Caco-2 (cell line): ENCODE measurements at regions not wholly inside any gene's neighbourhood (a gene's known extent, or its start where the extent isn't known, plus 50 kb on each side); places are given as distances from the start of the nearest gene placed in this dataset.

ENCODE experiments used
- BruUV-seq: library from RNA; stranded (reverse); fragments of 400-500 nt; replicated peaks from 2 replicates; lab custom pipeline; 2021; lab: Mats Ljungman, UMichigan
- CTCF ChIA-PET: fragments of 300-600 bp; sonication (Branson Sonifier 250); formaldehyde crosslinking; loops from one replicate; lab custom pipeline; 2022; ENCODE audit warnings: antibody characterized with exemption; lab: Charles Lee
- POLR2A ChIA-PET: fragments of 300-600 bp; sonication (Branson Sonifier 250); formaldehyde crosslinking; loops from one replicate; lab custom pipeline; 2022; ENCODE audit warnings: antibody characterized with exemption; lab: Charles Lee
- DNase-seq, 2 experiments: peaks; one replicate each; pipeline versions ENCODE4 v3.0.0 to v3.0.0-alpha.2; 2020 to 2022
- H3K27me3 ChIP-seq: replicated peaks from 2 replicates; pipeline ENCODE4 v1.6.0; 2011; ENCODE audit warnings: low read length; ENCODE audit not compliant: control insufficient read depth, insufficient read depth
- H3K36me3 ChIP-seq: 2 replicates; pipeline ENCODE4 v1.5.1; 2011; ENCODE audit warnings: low read length; ENCODE audit not compliant: control insufficient read depth, insufficient read depth
- H3K4me1 ChIP-seq: fragments of 250-450 bp; sonication (Bioruptor Pico); 2 replicates; pipeline ENCODE4 v1.5.1; 2020; ENCODE audit warnings: mild to moderate bottlenecking
- H3K4me3 ChIP-seq: 2 replicates; pipeline ENCODE4 v1.5.1; 2011; ENCODE audit warnings: low read depth, mild to moderate bottlenecking, control low read depth, low read length
- H3K9me3 ChIP-seq: fragments of 250-450 bp; sonication (Bioruptor Pico); 2 replicates; pipeline ENCODE4 v1.5.1; 2020; ENCODE audit warnings: mild to moderate bottlenecking, moderate library complexity
- H3K27ac Mint-ChIP-seq: one replicate; pipeline ENCODE4 v1.8.0; 2022; ENCODE audit warnings: mixed read lengths; ENCODE audit not compliant: unreplicated experiment
- H3K27me3 Mint-ChIP-seq: one replicate; pipeline ENCODE4 v1.8.0; 2022; ENCODE audit warnings: mixed read lengths; ENCODE audit not compliant: insufficient read depth, unreplicated experiment
- H3K36me3 Mint-ChIP-seq: one replicate; pipeline ENCODE4 v1.8.0; 2022; ENCODE audit warnings: mild to moderate bottlenecking, mixed read lengths; ENCODE audit not compliant: insufficient read depth, unreplicated experiment
- H3K4me1 Mint-ChIP-seq: one replicate; pipeline ENCODE4 v1.8.0; 2022; ENCODE audit warnings: low read depth, mixed read lengths; ENCODE audit not compliant: unreplicated experiment
- H3K4me3 Mint-ChIP-seq: one replicate; pipeline ENCODE4 v1.8.0; 2022; ENCODE audit warnings: mild to moderate bottlenecking, moderate library complexity, mixed read lengths; ENCODE audit not compliant: unreplicated experiment
- H3K9me3 Mint-ChIP-seq: one replicate; pipeline ENCODE4 v1.8.0; 2022; ENCODE audit warnings: mixed read lengths; ENCODE audit not compliant: unreplicated experiment
- intact Hi-C: fragments of 100-400 bp; cut with micrococcal nuclease; formaldehyde crosslinking; loops from one replicate; pipeline ENCODE4 v1.10.0; 2022; ENCODE audit not compliant: unreplicated experiment
- TF ChIP-seq, protein P1 (sequence below), 2 experiments: fragments of 200-600 bp in 1 of 2; IDR thresholded peaks; 1 replicate in 1 of 2; 2 replicates in 1 of 2; pipeline versions ENCODE4 v1.5.1 to v1.8.0; 2011 to 2022; ENCODE audit warnings: antibody characterized with exemption in 1 of 2, control low read depth in 1 of 2, inconsistent platforms in 1 of 2, low read depth in 1 of 2, low read length in 1 of 2, mild to moderate bottlenecking in 1 of 2, moderate library complexity in 1 of 2; ENCODE audit not compliant: insufficient read depth in 1 of 2, severe bottlenecking in 1 of 2, unreplicated experiment in 1 of 2

DNA sequence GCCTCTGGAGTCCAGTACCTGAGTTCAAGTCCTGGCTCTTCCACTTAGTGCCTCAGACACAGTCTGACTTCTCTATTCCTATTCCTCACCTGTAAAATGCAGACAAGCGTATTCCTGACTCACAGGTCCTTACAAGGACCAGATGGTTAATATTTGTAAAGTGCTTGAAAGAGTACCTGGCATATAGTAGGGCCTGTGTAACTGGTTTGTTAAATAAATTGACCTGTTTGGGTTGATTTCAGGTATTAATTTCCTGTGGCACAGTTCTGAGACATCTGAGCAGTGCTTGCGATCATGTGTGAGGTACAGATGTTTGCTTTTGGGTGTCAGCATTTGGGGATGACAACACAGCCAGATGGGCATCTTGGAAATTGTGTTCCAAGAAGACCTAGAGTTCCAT lies 127.5 kb downstream of the APIP start:
- no peaks in the 10 kb centered on the region for H3K27me3 Mint-ChIP-seq
- H3K36me3 ChIP-seq = no peaks in the 10 kb centered on the region; the same call in 1 of the 2 replicates
- no peak overlapping the region for H3K27ac Mint-ChIP-seq
- intact Hi-C loops = no loop called here
- BruUV-seq = no TSS peak
- ChIA-PET POLR2A (no interaction called here), CTCF (no interaction called here)
- H3K4me3 Mint-ChIP-seq = no peak overlapping the region
- H3K4me1 ChIP-seq = peaks cover 13% of the 10 kb centered on the region
- peaks cover 16% of the 10 kb centered on the region for H3K4me1 Mint-ChIP-seq
- H3K36me3 Mint-ChIP-seq = no peaks in the 10 kb centered on the region
- H3K9me3 Mint-ChIP-seq = peaks cover 22% of the 10 kb centered on the region
- H3K9me3 ChIP-seq = no peaks in the 10 kb centered on the region
- no peaks in the 10 kb centered on the region for H3K27me3 ChIP-seq
- no peak overlapping the region for H3K4me3 ChIP-seq
- DNase-seq = no peak
- TF ChIP-seq, protein P1, sequence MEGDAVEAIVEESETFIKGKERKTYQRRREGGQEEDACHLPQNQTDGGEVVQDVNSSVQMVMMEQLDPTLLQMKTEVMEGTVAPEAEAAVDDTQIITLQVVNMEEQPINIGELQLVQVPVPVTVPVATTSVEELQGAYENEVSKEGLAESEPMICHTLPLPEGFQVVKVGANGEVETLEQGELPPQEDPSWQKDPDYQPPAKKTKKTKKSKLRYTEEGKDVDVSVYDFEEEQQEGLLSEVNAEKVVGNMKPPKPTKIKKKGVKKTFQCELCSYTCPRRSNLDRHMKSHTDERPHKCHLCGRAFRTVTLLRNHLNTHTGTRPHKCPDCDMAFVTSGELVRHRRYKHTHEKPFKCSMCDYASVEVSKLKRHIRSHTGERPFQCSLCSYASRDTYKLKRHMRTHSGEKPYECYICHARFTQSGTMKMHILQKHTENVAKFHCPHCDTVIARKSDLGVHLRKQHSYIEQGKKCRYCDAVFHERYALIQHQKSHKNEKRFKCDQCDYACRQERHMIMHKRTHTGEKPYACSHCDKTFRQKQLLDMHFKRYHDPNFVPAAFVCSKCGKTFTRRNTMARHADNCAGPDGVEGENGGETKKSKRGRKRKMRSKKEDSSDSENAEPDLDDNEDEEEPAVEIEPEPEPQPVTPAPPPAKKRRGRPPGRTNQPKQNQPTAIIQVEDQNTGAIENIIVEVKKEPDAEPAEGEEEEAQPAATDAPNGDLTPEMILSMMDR (IDR thresholded peaks at IDR 0.05; ENCODE audit: insufficient read depth in 1 of 2, low read depth in 1 of 2, low read length in 1 of 2, severe bottlenecking in 1 of 2, unreplicated experiment in 1 of 2) = no peak

DNA sequence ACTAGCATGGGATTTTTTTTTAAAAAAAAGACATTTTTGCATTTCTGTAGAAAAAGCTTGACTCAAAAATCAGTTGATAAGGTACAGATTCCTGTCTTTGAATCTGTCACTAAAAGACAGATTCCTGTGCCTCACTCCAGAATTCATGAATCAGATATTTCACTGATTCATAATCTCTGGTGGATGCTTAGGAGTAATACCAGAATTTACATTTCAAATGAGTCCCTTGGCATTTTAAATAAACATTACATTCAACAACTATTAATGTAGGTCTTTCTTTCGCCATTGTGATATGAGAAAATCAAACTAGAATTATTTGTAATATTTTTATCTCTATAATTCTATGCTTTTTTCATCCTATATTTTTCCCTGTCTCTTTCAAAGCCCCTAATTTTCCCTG lies 128.3 kb downstream of the APIP start:
- peaks cover 15% of the 10 kb centered on the region for H3K4me1 ChIP-seq
- DNase-seq = no peak
- Mint-ChIP-seq H3K27ac (no peak overlapping the region), H3K4me3 (no peak overlapping the region), H3K36me3 (no peaks in the 10 kb centered on the region), H3K27me3 (no peaks in the 10 kb centered on the region), H3K4me1 (peaks cover 18% of the 10 kb centered on the region), H3K9me3 (peaks cover 22% of the 10 kb centered on the region)
- no peaks in the 10 kb centered on the region for H3K27me3 ChIP-seq
- ChIA-PET CTCF (no interaction called here), POLR2A (no interaction called here)
- intact Hi-C loops = no loop called here
- TF ChIP-seq, protein P1 (IDR thresholded peaks at IDR 0.05; ENCODE audit: insufficient read depth in 1 of 2, low read depth in 1 of 2, low read length in 1 of 2, severe bottlenecking in 1 of 2, unreplicated experiment in 1 of 2) = no peak
- no TSS peak for BruUV-seq
- H3K9me3 ChIP-seq = no peaks in the 10 kb centered on the region
- H3K36me3 ChIP-seq = no peaks in the 10 kb centered on the region; the same call in 1 of the 2 replicates
- no peak overlapping the region for H3K4me3 ChIP-seq

DNA sequence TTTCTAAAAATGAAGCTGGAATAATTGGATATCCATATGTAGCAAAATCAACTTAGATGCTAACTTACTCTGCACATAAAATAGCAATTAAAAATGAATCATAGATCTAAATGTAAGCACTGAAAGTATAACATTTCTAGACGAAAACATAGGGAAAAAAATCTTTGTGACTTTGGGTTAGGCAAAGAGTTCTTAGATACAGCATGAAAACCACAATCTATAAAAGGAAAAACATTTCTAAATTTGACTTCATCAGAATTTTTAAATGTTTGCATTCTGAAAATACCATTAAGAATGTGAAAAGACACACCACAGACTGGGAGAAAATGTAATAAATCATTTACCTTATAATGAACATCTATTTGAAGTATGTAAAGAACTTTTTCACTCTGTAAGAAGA lies 128.8 kb downstream of the APIP start:
- H3K27me3 Mint-ChIP-seq = no peaks in the 10 kb centered on the region
- H3K4me1 ChIP-seq = peaks cover 15% of the 10 kb centered on the region

More for the DNA sequence above, 128.8 kb downstream of the APIP start:
- Mint-ChIP-seq H3K4me3 (no peak overlapping the region), H3K27ac (no peak overlapping the region), H3K36me3 (no peaks in the 10 kb centered on the region), H3K4me1 (peaks cover 18% of the 10 kb centered on the region), H3K9me3 (peaks cover 22% of the 10 kb centered on the region)
- Histone ChIP-seq H3K4me3 (no peak overlapping the region), H3K36me3 (no peaks in the 10 kb centered on the region; the same call in 1 of the 2 replicates), H3K27me3 (no peaks in the 10 kb centered on the region), H3K9me3 (no peaks in the 10 kb centered on the region)
- POLR2A ChIA-PET = no interaction called here
- CTCF ChIA-PET = no interaction called here
- intact Hi-C loops = no loop called here
- DNase-seq = no peak
- TF ChIP-seq, protein P1 (IDR thresholded peaks at IDR 0.05; ENCODE audit: insufficient read depth in 1 of 2, low read depth in 1 of 2, low read length in 1 of 2, severe bottlenecking in 1 of 2, unreplicated experiment in 1 of 2) = no peak
- BruUV-seq = no TSS peak
